ENCODE measurements at regions not wholly inside any gene's neighbourhood (a gene's known extent, or its start where the extent isn't known, plus 50 kb on each side); places are given as distances from the start of the nearest gene placed in this dataset.

DNA sequence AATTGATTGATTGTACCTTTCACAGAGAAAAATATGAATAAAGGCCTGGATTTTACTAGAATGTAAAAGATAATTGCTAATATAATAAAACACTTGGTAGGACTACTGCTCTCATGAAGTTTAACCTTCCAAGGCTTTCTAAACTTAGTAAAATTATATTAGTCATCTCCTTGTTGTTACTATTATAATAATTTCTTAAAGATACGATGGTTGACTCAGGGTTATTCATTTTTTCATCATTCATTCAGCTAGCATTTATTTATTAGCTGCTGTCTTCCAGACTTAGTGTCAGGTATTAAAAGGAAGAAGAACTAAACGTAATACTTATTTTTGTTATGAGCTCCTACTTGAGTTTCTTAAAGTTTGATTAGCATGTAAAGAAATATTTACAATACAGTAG, 771.6 kb upstream of the NR2F2 start:
- no peak for TF ChIP-seq OSR1 (CRISPR knock-in tag; IDR thresholded peaks at IDR 0.05)
- no peak for TF ChIP-seq ESRRG (CRISPR knock-in tag; IDR thresholded peaks at IDR 0.05)
- TF ChIP-seq, protein P1, sequence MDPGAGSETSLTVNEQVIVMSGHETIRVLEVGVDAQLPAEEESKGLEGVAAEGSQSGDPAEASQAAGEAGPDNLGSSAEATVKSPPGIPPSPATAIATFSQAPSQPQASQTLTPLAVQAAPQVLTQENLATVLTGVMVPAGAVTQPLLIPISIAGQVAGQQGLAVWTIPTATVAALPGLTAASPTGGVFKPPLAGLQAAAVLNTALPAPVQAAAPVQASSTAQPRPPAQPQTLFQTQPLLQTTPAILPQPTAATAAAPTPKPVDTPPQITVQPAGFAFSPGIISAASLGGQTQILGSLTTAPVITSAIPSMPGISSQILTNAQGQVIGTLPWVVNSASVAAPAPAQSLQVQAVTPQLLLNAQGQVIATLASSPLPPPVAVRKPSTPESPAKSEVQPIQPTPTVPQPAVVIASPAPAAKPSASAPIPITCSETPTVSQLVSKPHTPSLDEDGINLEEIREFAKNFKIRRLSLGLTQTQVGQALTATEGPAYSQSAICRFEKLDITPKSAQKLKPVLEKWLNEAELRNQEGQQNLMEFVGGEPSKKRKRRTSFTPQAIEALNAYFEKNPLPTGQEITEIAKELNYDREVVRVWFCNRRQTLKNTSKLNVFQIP (CRISPR knock-in tag; IDR thresholded peaks at IDR 0.05; ENCODE audit: borderline replicate concordance, low read depth), result no peak
- TF ChIP-seq, protein P2, sequence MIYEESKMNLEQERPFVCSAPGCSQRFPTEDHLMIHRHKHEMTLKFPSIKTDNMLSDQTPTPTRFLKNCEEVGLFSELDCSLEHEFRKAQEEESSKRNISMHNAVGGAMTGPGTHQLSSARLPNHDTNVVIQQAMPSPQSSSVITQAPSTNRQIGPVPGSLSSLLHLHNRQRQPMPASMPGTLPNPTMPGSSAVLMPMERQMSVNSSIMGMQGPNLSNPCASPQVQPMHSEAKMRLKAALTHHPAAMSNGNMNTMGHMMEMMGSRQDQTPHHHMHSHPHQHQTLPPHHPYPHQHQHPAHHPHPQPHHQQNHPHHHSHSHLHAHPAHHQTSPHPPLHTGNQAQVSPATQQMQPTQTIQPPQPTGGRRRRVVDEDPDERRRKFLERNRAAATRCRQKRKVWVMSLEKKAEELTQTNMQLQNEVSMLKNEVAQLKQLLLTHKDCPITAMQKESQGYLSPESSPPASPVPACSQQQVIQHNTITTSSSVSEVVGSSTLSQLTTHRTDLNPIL (CRISPR knock-in tag; IDR thresholded peaks at IDR 0.05; ENCODE audit: low read depth), result no peak
- TF ChIP-seq PPARA (CRISPR knock-in tag; IDR thresholded peaks at IDR 0.05; ENCODE audit: borderline replicate concordance), result no peak
- TF ChIP-seq ZFP30 (CRISPR knock-in tag; IDR thresholded peaks at IDR 0.05), result no peak
- no peak for TF ChIP-seq ARNTL (CRISPR knock-in tag; IDR thresholded peaks at IDR 0.05; ENCODE audit: borderline replicate concordance, low read depth)
- TF ChIP-seq ISL1 (CRISPR knock-in tag; IDR thresholded peaks at IDR 0.05), result no peak
- no peak for TF ChIP-seq ZNF8 (CRISPR knock-in tag; IDR thresholded peaks at IDR 0.05)
- no peak for TF ChIP-seq ZFP3 (CRISPR knock-in tag; IDR thresholded peaks at IDR 0.05)
- TF ChIP-seq, protein P3, sequence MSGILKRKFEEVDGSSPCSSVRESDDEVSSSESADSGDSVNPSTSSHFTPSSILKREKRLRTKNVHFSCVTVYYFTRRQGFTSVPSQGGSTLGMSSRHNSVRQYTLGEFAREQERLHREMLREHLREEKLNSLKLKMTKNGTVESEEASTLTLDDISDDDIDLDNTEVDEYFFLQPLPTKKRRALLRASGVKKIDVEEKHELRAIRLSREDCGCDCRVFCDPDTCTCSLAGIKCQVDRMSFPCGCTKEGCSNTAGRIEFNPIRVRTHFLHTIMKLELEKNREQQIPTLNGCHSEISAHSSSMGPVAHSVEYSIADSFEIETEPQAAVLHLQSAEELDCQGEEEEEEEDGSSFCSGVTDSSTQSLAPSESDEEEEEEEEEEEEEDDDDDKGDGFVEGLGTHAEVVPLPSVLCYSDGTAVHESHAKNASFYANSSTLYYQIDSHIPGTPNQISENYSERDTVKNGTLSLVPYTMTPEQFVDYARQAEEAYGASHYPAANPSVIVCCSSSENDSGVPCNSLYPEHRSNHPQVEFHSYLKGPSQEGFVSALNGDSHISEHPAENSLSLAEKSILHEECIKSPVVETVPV (CRISPR knock-in tag; IDR thresholded peaks at IDR 0.05), result no peak
- TF ChIP-seq ZNF70 (CRISPR knock-in tag; IDR thresholded peaks at IDR 0.05), result no peak
- no peak for TF ChIP-seq TOX (CRISPR knock-in tag; IDR thresholded peaks at IDR 0.05; ENCODE audit: borderline replicate concordance)

Measured in SK-N-SH treated with all-trans-retinoic acid at 6 μM for 48 hours (cell line).